CD14-positive monocyte (primary cell): ENCODE measurements at regions not wholly inside any gene's neighbourhood (a gene's known extent, or its start where the extent isn't known, plus 50 kb on each side); places are given as distances from the start of the nearest gene placed in this dataset.

Source experiments
- DNase-seq, 3 donors: peaks; one replicate each; pipeline ENCODE4 v3.0.0-alpha.2; 2011 to 2022
- H2AFZ ChIP-seq: 2 replicates; pipeline ENCODE4 v1.6.0; 2012; ENCODE audit warnings: mild to moderate bottlenecking, low read depth, low read length, inconsistent platforms; ENCODE audit not compliant: insufficient read depth, poor library complexity, severe bottlenecking
- H3K27ac ChIP-seq, 2 donors: 1 replicate in 1 of 2; 2 replicates in 1 of 2; pipeline ENCODE4 v1.5.1; 2012 to 2013; ENCODE audit warnings: low read length in 2 of 2, control low read depth in 1 of 2, inconsistent platforms in 1 of 2, low read depth in 1 of 2, mild to moderate bottlenecking in 1 of 2
- H3K27me3 ChIP-seq, 2 donors: one replicate each; pipeline versions ENCODE4 v1.6.0 to v1.6.1; 2011 to 2013; ENCODE audit warnings: low read length in 2 of 2; ENCODE audit not compliant: control insufficient read depth in 2 of 2, insufficient read depth in 2 of 2
- H3K36me3 ChIP-seq, 2 donors: replicated peaks in 1 of 2; 1 replicate in 1 of 2; 2 replicates in 1 of 2; pipeline versions ENCODE4 v1.5.1 to v1.6.1; 2012 to 2013; ENCODE audit warnings: low read length in 2 of 2, control low read depth in 1 of 2, inconsistent platforms in 1 of 2, mild to moderate bottlenecking in 1 of 2; ENCODE audit not compliant: insufficient read depth in 2 of 2, control insufficient read depth in 1 of 2
- H3K4me1 ChIP-seq, 2 donors: 1 replicate in 1 of 2; 2 replicates in 1 of 2; pipeline versions ENCODE4 v1.5.1 to v1.6.1; 2012 to 2013; ENCODE audit warnings: low read length in 2 of 2, control low read depth in 1 of 2, inconsistent platforms in 1 of 2, mild to moderate bottlenecking in 1 of 2, moderate library complexity in 1 of 2; ENCODE audit not compliant: insufficient read depth in 2 of 2, control insufficient read depth in 1 of 2
- H3K4me2 ChIP-seq: replicated peaks from 2 replicates; pipeline ENCODE3; 2012; ENCODE audit warnings: low read length, moderate library complexity, mild to moderate bottlenecking; ENCODE audit not compliant: poor library complexity, severe bottlenecking; ENCODE audit errors: extremely low read depth
- H3K4me3 ChIP-seq, 3 experiments: fragments of 200-600 bp in 1 of 3; sonication (generic) in 1 of 3; replicated peaks in 1 of 3; 1 replicate in 2 of 3; 2 replicates in 1 of 3; pipeline ENCODE4 v1.5.1; 2011 to 2013; ENCODE audit warnings: low read length in 3 of 3, mild to moderate bottlenecking in 3 of 3, control low read depth in 2 of 3, low read depth in 2 of 3, inconsistent platforms in 1 of 3, moderate library complexity in 1 of 3
- H3K79me2 ChIP-seq: 2 replicates; pipeline ENCODE4 v1.6.0; 2012; ENCODE audit warnings: mild to moderate bottlenecking, control low read depth, inconsistent platforms, low read length, moderate library complexity; ENCODE audit not compliant: insufficient read depth
- H3K9ac ChIP-seq: 2 replicates; pipeline ENCODE4 v1.6.0; 2017; ENCODE audit warnings: low read length, mild to moderate bottlenecking; ENCODE audit not compliant: insufficient read depth, poor library complexity, severe bottlenecking
- H3K9me3 ChIP-seq, 2 donors: replicated peaks in 1 of 2; 1 replicate in 1 of 2; 2 replicates in 1 of 2; pipeline versions ENCODE4 v1.5.1 to v1.6.1; 2012 to 2013; ENCODE audit warnings: low read length in 2 of 2, control low read depth in 1 of 2; ENCODE audit not compliant: control insufficient read depth in 1 of 2, insufficient read depth in 1 of 2
- H4K20me1 ChIP-seq: 2 replicates; pipeline ENCODE4 v1.6.0; 2012; ENCODE audit warnings: mild to moderate bottlenecking, low read length, control low read depth, moderate library complexity; ENCODE audit not compliant: insufficient read depth
- H3K27ac Mint-ChIP-seq, 7 donors: one replicate each; pipeline ENCODE4 v1.8.0; 2020; ENCODE audit warnings: mild to moderate bottlenecking in 7 of 7, mixed read lengths in 7 of 7, moderate library complexity in 6 of 7, inconsistent platforms in 2 of 7
- H3K27me3 Mint-ChIP-seq, 3 donors: one replicate each; pipeline ENCODE4 v1.8.0; 2021 to 2022; ENCODE audit warnings: low read depth in 3 of 3, mild to moderate bottlenecking in 3 of 3, mixed read lengths in 3 of 3, moderate library complexity in 3 of 3, inconsistent platforms in 1 of 3
- H3K36me3 Mint-ChIP-seq, 2 donors: one replicate each; pipeline ENCODE4 v1.8.0; 2020; ENCODE audit warnings: mixed read lengths in 2 of 2, inconsistent platforms in 1 of 2, mild to moderate bottlenecking in 1 of 2
- H3K4me1 Mint-ChIP-seq: one replicate; pipeline ENCODE4 v1.8.0; 2020; ENCODE audit warnings: mild to moderate bottlenecking, mixed read lengths
- H3K4me3 Mint-ChIP-seq, 2 donors: one replicate each; pipeline ENCODE4 v1.8.0; 2020; ENCODE audit warnings: mild to moderate bottlenecking in 2 of 2, mixed read lengths in 2 of 2, moderate library complexity in 1 of 2
- H3K9me3 Mint-ChIP-seq, 7 donors: one replicate each; pipeline ENCODE4 v1.8.0; 2020 to 2022; ENCODE audit warnings: mixed read lengths in 7 of 7, mild to moderate bottlenecking in 6 of 7, moderate library complexity in 6 of 7, inconsistent platforms in 2 of 7
- WGBS: methylation state at CpG from one replicate; pipeline ENCODE4 v1.1.5; 2013; ENCODE audit warnings: missing lambda C conversion rate; ENCODE audit not compliant: insufficient coverage; 5-methylcytosine and 5-hydroxymethylcytosine counted together
- intact Hi-C, 2 donors: fragments of 100-400 bp; cut with micrococcal nuclease; formaldehyde crosslinking; loops; one replicate each; pipeline versions ENCODE4 v1.15.0 to v1.15.1; 2023
- TF ChIP-seq, protein P1 (sequence below): fragments of 200-600 bp; IDR thresholded peaks from one replicate; pipeline ENCODE4 v1.8.0; 2022; ENCODE audit warnings: antibody characterized with exemption, mild to moderate bottlenecking

DNA sequence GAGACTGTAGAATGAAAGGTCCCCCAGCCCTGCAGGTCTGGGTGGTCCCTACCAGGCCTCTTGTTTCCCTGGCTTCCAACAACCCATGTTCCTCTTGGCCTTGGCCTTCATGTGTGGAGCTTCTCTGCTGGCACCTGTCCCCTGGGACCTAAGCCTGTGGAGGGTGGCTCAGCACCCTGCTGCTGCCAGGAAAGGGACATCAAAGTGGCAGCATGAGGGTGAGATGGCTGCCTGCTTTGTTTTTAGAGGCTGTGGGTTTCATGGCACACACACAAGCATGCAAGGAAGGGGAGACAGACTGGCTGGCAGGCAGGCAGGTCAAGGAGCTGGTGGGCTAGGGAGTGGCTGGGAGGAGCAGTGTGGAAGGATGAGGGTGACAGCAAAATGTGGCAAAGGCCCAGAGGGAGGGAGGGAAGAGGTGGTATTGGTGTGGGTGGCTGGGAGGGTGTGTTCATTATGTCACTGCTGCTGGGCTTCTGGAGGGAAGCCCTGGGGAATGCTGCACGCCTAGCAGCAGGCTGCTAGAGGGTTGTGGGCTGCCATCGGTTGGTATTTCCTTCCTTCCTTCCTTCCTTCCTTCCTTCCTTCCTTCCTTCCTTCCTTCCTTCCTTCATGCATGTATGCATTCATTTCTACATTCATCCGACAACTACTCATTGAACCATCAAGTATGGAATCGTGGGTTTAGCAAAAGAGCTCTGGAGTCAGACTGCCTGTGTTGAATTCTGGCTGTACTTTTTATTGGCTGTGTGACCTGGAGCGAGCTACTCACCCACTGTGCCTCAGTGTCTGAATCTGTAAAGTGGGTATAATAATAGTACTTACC is 128.7 kb upstream of the PJA1 start:
- Histone ChIP-seq H3K27me3 (no peaks in the 10 kb centered on the region), H3K4me3 (no peak overlapping the region), H3K79me2 (no peaks in the 10 kb centered on the region), H3K9me3 (no peaks in the 10 kb centered on the region), H3K4me2 (no peak overlapping the region), H3K9ac (no peak overlapping the region), H3K36me3 (no peaks in the 10 kb centered on the region), H4K20me1 (no peaks in the 10 kb centered on the region), H2AFZ (no peak overlapping the region), H3K4me1 (no peaks in the 10 kb centered on the region), H3K27ac (no peak overlapping the region)
- peaks cover 0 to 2% (median 0%) of the 10 kb centered on the region in 7 donors for H3K9me3 Mint-ChIP-seq
- peak overlapping the region in 1 of 7 donors; percentile 64 for H3K27ac Mint-ChIP-seq
- no CpG with 5 or more reads among the region's 5 CpGs for WGBS
- TF ChIP-seq, protein P1, sequence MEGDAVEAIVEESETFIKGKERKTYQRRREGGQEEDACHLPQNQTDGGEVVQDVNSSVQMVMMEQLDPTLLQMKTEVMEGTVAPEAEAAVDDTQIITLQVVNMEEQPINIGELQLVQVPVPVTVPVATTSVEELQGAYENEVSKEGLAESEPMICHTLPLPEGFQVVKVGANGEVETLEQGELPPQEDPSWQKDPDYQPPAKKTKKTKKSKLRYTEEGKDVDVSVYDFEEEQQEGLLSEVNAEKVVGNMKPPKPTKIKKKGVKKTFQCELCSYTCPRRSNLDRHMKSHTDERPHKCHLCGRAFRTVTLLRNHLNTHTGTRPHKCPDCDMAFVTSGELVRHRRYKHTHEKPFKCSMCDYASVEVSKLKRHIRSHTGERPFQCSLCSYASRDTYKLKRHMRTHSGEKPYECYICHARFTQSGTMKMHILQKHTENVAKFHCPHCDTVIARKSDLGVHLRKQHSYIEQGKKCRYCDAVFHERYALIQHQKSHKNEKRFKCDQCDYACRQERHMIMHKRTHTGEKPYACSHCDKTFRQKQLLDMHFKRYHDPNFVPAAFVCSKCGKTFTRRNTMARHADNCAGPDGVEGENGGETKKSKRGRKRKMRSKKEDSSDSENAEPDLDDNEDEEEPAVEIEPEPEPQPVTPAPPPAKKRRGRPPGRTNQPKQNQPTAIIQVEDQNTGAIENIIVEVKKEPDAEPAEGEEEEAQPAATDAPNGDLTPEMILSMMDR, result no peak
- H3K27me3 Mint-ChIP-seq, result peaks cover 0 to 11% (median 0%) of the 10 kb centered on the region in 3 donors
- no peak overlapping the region for H3K4me3 Mint-ChIP-seq
- no peak for DNase-seq
- intact Hi-C loops, result no loop called here
- H3K4me1 Mint-ChIP-seq, result no peaks in the 10 kb centered on the region
- no peaks in the 10 kb centered on the region for H3K36me3 Mint-ChIP-seq

DNA sequence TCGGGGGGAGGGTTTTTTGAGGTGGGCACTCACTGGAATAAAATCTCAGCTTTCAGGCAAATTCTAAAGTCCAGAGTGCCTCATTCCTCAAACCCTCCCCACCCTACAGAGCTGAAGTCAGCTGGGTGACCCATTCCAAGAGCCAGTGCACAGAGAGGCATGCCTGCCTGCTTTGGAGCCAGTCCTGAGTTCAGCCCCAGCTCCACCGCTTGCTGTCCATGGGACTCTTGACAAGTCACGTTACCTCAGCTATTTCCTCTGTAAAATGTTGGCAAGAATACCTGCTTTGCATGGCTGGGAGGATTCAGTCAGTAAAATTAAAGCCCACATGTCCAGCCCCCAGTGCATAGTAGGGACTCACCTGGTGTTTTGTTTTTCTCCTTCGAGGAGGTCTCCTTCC is 125.9 kb upstream of the PJA1 start:
- no peak overlapping the region for H3K4me2 ChIP-seq
- Mint-ChIP-seq H3K4me1 (no peaks in the 10 kb centered on the region), H3K36me3 (no peaks in the 10 kb centered on the region), H3K27me3 (peaks cover 0 to 21% (median 0%) of the 10 kb centered on the region in 3 donors), H3K9me3 (no peaks in the 10 kb centered on the region), H3K4me3 (no peak overlapping the region), H3K27ac (no peak overlapping the region)
- WGBS, result 100% methylated on average over 1 of the region's 4 CpGs
- TF ChIP-seq, protein P1, result no peak
- no peak overlapping the region for H3K9ac ChIP-seq
- no peak overlapping the region for H3K27ac ChIP-seq
- DNase-seq, result no peak
- H4K20me1 ChIP-seq, result no peaks in the 10 kb centered on the region
- H2AFZ ChIP-seq, result no peak overlapping the region
- H3K27me3 ChIP-seq, result no peaks in the 10 kb centered on the region
- no peaks in the 10 kb centered on the region for H3K36me3 ChIP-seq
- no peaks in the 10 kb centered on the region for H3K79me2 ChIP-seq
- no peaks in the 10 kb centered on the region for H3K9me3 ChIP-seq
- intact Hi-C loops, result no loop called here
- H3K4me3 ChIP-seq, result no peak overlapping the region
- peaks cover 1 to 2% of the 10 kb centered on the region in 2 donors for H3K4me1 ChIP-seq
